KOPT-K1 (cell line): ENCODE measurements at regions not wholly inside any gene's neighbourhood (a gene's known extent, or its start where the extent isn't known, plus 50 kb on each side); places are given as distances from the start of the nearest gene placed in this dataset.
"Not testable (repeated sequence)": the region's sequence is repeated elsewhere in the genome, so short reads cannot be mapped to it uniquely, and the experiment has no call there.

Experiments used
- H3K27ac ChIP-seq: fragments of 200-600 bp; sonication (generic); 2 replicates; pipeline ENCODE4 v1.5.1; 2016; ENCODE audit warnings: antibody characterized with exemption, mild to moderate bottlenecking, low read depth, low read length; ENCODE audit not compliant: poor library complexity, severe bottlenecking
- H3K36me3 ChIP-seq: fragments of 200-600 bp; sonication (generic); 2 replicates; pipeline ENCODE4 v1.5.1; 2017; ENCODE audit warnings: antibody characterized with exemption, mild to moderate bottlenecking, low read length, moderate library complexity; ENCODE audit not compliant: insufficient read depth
- H3K9me3 ChIP-seq: fragments of 200-600 bp; sonication (generic); 2 replicates; pipeline ENCODE4 v1.5.1; 2017; ENCODE audit warnings: antibody characterized with exemption, low read length, mild to moderate bottlenecking; ENCODE audit not compliant: insufficient read depth, poor library complexity, severe bottlenecking

GRCh38 chr9:108439947-108440346, 415.8 kb downstream of the ACTL7B start:
- Histone ChIP-seq H3K36me3 (no peaks in the 10 kb centered on the region), H3K9me3 (no peaks in the 10 kb centered on the region), H3K27ac (no peak overlapping the region)

DNA sequence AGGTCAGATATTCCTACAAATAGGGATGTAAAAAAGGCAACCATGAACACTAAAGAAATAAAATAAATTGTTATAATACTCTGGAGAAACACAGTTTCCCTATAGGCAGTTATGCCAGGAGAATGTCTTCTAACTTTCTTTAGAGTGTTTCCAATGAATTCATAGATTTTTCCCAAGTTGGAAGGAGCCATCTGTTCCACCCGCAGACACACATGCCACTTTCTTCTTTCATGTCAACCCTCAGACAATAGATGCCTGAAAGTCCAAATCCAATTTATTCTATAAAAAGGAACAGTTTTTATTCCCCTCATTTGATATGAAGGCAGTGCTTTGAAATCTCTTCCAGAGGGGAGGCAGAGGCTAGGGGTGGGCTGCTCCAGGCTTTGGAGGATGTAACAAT, 418.1 kb downstream of the ACTL7B start:
- Histone ChIP-seq H3K9me3 (no peaks in the 10 kb centered on the region), H3K36me3 (no peaks in the 10 kb centered on the region), H3K27ac (no peak overlapping the region)

DNA sequence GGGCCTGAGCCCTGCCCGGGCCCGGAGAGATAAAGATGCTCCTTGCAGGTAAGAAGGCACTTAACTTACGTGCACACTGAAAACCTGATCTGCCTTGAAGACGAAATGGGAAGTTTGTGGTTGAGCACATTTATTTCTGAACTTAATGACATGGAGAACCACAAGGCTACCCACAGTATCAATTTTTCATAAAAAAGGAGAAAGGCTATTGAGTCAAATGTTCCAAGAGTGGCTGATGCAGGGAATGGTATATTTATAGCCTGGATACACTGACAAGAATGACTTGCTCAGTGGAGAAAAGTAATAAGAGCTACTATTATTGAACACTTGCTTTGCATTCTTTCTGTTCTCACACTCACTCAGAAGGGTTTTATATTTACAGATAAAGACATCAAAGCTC, 419.3 kb downstream of the ACTL7B start:
- no peaks in the 10 kb centered on the region for H3K36me3 ChIP-seq
- no peaks in the 10 kb centered on the region for H3K9me3 ChIP-seq
- H3K27ac ChIP-seq: no peak overlapping the region

GRCh38 chr9:108434502-108434901, 421.3 kb downstream of the ACTL7B start:
- no peak overlapping the region for H3K27ac ChIP-seq
- H3K9me3 ChIP-seq: no peaks in the 10 kb centered on the region
- no peaks in the 10 kb centered on the region for H3K36me3 ChIP-seq

- no peaks in the 10 kb centered on the region for H3K9me3 ChIP-seq
- no peak overlapping the region for H3K27ac ChIP-seq
- H3K36me3 ChIP-seq: no peaks in the 10 kb centered on the region
Measured at GRCh38 chr9:108434036-108434435, 421.8 kb downstream of the ACTL7B start.

DNA sequence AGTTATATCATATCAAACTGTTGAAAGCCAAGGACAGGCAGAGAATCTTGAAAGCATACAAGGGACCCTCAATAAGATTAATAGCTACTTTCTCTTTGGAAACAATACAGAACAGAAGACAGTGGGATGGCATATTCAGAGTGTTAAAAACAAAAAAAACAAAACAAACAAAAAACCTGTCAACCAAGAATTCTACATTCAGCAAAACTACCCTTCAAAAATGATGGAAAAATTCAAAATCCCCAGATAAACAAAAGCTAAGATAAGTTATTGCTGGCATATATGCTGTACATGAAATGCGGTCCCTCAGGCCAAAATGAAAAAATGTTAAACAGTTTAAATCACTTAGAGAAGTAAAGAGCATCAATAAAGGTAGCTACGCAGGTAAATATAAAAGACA, 425.1 kb downstream of the ACTL7B start:
- Histone ChIP-seq H3K9me3 (no peaks in the 10 kb centered on the region), H3K27ac (no peak overlapping the region), H3K36me3 (no peaks in the 10 kb centered on the region)

GRCh38 chr9:108427751-108428150, 428.0 kb downstream of the ACTL7B start:
- Histone ChIP-seq H3K36me3 (no peaks in the 10 kb centered on the region), H3K9me3 (no peaks in the 10 kb centered on the region), H3K27ac (no peak overlapping the region)

GRCh38 chr9:108426421-108426940, 429.3 kb downstream of the ACTL7B start:
- not testable (repeated sequence) for H3K36me3 ChIP-seq, H3K9me3 ChIP-seq, H3K27ac ChIP-seq

- no peaks in the 10 kb centered on the region for H3K36me3 ChIP-seq
- no peaks in the 10 kb centered on the region for H3K9me3 ChIP-seq
- H3K27ac ChIP-seq: no peak overlapping the region
Measured at GRCh38 chr9:108423433-108423832, 432.4 kb downstream of the ACTL7B start.

GRCh38 chr9:108419379-108419778, 436.4 kb downstream of the ACTL7B start:
- no peaks in the 10 kb centered on the region for H3K9me3 ChIP-seq
- no peaks in the 10 kb centered on the region for H3K36me3 ChIP-seq
- H3K27ac ChIP-seq: no peak overlapping the region

- Histone ChIP-seq H3K36me3 (no peaks in the 10 kb centered on the region), H3K27ac (no peak overlapping the region), H3K9me3 (no peaks in the 10 kb centered on the region)
Measured at GRCh38 chr9:108417726-108418125, 438.1 kb downstream of the ACTL7B start.

- Histone ChIP-seq H3K36me3 (no peaks in the 10 kb centered on the region), H3K9me3 (no peaks in the 10 kb centered on the region), H3K27ac (no peak overlapping the region)
Measured at GRCh38 chr9:108417312-108417711, 438.5 kb downstream of the ACTL7B start.

- H3K9me3 ChIP-seq: no peaks in the 10 kb centered on the region
- no peaks in the 10 kb centered on the region for H3K36me3 ChIP-seq
- no peak overlapping the region for H3K27ac ChIP-seq
Measured at GRCh38 chr9:108416324-108416723, 439.5 kb downstream of the ACTL7B start.

GRCh38 chr9:108413809-108414208, 442.0 kb downstream of the ACTL7B start:
- no peaks in the 10 kb centered on the region for H3K9me3 ChIP-seq
- no peaks in the 10 kb centered on the region for H3K36me3 ChIP-seq
- H3K27ac ChIP-seq: no peak overlapping the region

GRCh38 chr9:108412755-108413154, 443.0 kb downstream of the ACTL7B start:
- no peak overlapping the region for H3K27ac ChIP-seq
- H3K9me3 ChIP-seq: no peaks in the 10 kb centered on the region
- no peaks in the 10 kb centered on the region for H3K36me3 ChIP-seq

DNA sequence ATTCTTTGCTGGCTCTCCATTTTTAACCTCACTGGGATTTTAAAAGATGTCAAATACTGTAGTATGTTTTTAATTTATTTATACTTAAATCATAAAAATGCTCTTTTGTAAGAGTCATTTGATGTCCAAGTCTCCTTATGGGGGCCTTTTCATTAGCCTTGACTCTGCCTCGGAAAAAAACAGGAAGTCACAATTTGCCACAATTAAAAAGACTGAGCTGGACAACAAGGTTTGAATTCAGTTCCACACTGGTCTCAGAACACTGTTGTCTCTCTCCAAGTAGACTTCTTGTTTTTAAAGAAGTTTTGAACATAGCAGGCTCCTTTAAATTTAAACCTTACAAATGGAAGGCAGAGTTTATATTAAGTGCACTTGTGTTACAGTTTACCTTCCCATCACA, 444.2 kb downstream of the ACTL7B start:
- H3K27ac ChIP-seq: no peak overlapping the region
- no peaks in the 10 kb centered on the region for H3K9me3 ChIP-seq
- no peaks in the 10 kb centered on the region for H3K36me3 ChIP-seq

DNA sequence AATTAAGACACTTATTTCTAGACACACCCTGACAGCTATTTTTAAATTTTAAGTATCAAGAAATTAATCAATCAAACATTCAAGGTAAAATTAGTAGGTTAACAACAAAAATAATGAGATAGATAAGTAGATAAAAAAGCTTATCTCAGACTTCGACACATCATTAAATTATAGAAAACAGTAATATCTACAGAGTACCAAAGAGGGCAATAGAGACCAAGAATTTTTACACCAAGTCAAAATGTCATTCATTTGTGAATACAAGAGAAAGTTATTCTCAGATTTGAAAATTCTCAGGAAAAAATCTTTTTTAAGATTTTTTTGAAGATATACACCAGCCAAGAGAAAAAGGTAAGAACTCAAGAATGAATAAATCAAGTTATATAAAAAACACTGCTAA, 445.6 kb downstream of the ACTL7B start:
- Histone ChIP-seq H3K36me3 (no peaks in the 10 kb centered on the region), H3K9me3 (no peaks in the 10 kb centered on the region), H3K27ac (no peak overlapping the region)
